Activated CD8-positive, alpha-beta memory T cell treated with anti-CD3 and anti-CD28 coated beads for 36 hours (primary cell): ENCODE measurements at regions not wholly inside any gene's neighbourhood (a gene's known extent, or its start where the extent isn't known, plus 50 kb on each side); places are given as distances from the start of the nearest gene placed in this dataset.
"Not testable (repeated sequence)": the region's sequence is repeated elsewhere in the genome, so short reads cannot be mapped to it uniquely, and the experiment has no call there.

Experiments
- CTCF ChIA-PET: fragments of 350-600 bp; sonication (Branson Sonifier 250); formaldehyde crosslinking; loops from one replicate; lab custom pipeline; 2021; ENCODE audit warnings: antibody characterized with exemption; lab: Charles Lee
- POLR2A ChIA-PET: fragments of 350-600 bp; sonication (Branson Sonifier 250); formaldehyde crosslinking; loops from one replicate; lab custom pipeline; 2021; ENCODE audit warnings: antibody characterized with exemption; lab: Charles Lee

DNA sequence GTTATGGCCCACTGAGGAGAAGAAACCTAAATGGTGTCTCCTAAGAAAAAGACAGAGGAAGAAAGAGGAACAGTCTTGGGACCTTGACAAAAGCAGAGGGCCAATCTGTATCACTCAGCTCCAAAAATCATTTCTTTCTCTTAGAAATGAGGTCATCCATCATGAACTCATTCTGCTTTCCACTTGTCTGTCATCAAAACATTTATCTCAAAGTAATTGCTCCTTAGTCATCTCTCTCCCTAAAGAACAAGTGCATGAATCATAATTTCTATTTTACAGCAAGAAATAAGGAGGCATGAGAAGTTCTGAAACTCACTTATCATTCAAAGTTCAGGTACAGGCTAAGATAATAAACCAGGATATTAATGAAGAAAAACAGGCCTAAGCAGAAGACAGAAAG, 375.6 kb downstream of the KCNA4 start:
- POLR2A ChIA-PET, result no interaction called here
- CTCF ChIA-PET, result no interaction called here

DNA sequence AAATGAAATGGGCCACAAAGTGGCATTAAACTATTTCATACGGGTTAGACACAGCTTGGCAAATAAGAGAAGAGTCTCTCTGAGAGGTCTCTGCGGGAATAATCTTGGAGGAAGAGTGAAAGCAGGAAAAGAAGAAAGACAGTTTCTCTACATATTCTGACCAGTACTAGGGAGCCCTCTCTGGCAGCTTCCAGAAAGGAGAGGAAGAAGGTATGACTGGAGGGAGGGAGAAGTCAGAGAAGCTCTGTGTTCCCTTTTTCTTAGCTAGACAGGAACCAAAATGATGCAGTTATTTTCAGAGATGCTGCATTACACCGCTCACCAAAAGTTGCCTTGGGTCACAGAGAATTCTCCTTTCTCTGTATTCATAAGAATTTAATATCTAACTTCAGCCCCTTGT, 382.1 kb downstream of the KCNA4 start:
- POLR2A ChIA-PET, result no interaction called here
- CTCF ChIA-PET, result no interaction called here

DNA sequence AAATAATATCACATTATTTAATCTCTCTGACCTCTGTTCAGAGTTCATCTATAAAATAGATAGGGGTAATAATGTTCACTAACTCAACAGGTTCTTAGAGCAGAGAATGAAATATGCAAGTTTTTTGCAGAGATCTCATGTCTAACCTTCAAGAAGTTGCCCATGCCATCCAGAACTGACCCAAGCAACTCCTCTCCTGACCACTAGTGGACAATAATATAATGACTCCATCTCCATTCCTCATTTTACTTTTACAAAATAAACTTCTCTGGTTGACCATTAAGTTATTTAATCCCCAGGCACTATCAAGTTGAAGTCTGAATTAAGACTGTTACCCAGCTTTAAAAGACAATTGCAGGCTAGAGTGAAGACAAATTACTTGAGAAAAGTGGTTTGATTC, 382.6 kb downstream of the KCNA4 start:
- CTCF ChIA-PET, result no interaction called here
- POLR2A ChIA-PET, result no interaction called here

DNA sequence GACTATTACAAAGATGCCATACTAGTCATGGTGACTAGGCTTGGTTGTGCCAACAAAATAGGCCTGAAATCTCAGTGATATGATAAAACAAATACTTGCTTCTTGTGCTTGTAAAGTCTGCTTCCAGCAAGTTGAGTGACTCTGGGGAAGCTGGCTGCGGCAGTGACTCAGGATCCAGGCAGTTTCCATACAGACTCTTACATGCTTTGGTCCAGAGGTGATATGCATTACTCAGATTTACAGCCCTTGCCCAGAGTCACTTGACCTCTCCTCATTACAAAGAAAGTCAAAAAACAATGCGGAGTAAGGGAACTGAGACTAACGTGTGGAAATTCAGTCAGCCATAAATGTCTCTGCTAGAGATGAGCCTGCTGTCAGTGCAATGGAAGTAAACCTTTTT, 387.5 kb downstream of the KCNA4 start:
- CTCF ChIA-PET, result no interaction called here
- POLR2A ChIA-PET, result no interaction called here

DNA sequence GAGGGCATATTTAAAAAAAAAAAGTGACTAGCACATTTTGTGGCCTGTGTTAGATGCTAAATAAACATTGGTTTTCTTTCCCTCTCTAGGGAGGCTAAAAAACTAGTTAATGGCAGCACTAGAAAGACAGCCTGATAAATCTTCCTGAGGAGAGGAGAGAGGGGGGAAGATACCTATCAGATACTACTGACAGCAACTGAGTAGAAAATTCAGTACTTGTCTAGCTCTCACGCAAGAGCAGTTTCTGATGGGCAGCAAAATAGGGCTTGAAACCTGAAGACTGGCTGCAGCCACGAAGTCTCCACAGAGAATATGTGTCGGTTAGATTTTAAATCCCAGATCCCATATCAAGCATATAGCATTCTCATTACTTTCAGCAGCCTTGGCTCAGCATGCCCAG, 388.2 kb downstream of the KCNA4 start:
- POLR2A ChIA-PET, result no interaction called here
- CTCF ChIA-PET, result no interaction called here

DNA sequence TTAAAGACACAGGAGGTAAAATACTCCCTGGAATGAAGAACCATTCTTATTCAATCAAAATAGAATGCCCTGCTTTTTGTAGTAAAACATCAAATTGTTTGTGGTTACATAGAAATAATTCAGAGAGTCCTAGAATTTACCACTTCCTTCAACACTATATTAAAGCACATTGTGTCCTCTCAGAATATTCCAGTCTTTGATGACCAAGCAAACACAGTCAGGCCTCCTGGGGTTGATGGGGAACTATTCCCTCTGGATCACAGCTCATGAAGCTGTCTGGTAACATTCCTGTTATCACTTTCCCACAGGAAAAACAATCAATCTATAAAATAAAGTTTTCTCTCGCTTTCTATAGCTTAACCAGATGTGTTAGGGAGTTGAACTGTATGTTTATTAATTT, 389.3 kb downstream of the KCNA4 start:
- CTCF ChIA-PET, result no interaction called here
- POLR2A ChIA-PET, result no interaction called here

DNA sequence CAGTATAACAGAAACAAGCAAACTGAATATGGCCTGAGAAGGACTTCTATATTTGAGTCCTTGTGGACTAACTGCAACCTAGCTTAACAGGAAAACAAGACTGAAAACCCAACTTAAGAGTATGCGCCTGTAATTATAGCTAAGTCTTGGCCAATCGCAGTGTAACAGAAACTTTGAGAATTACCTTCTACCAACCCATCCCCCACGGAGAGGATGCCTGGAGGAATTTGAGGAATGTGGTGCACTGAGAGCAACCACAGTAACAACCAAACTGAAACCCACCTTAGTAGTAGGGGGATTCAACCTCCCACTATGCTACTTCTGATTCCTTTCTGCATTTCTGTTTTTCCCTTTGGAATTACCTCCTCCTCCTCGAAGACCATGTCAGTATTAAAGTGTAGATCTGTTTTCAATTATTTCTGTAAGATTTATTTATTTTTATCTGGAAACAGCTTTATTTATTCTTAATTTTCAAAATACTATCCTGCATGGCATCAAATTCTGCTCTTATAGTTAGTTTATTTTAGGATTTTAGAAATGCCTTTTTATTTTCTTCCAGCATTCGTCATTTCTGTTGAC, 393.6 kb downstream of the KCNA4 start:
- ChIA-PET POLR2A (no interaction called here), CTCF (no interaction called here)

DNA sequence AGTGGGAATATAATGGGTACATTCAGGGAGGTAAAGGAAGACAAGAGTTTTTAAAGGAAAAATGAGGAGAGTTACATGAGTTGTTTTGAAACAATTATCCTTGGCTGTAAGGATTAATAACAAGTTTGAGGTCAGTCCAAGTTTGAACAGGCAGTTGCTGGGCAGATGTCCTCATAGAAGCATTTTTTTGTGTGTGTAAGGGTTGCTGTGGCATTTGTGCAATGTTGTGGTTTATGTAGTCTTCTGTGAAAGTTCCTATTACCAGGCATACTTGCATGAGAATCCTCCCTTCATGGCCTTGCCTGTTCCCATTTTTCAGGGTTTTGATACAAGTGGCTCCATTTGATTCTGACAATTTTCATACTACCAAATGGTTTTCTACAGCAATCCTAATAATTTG, 400.2 kb downstream of the KCNA4 start:
- POLR2A ChIA-PET, result no interaction called here
- CTCF ChIA-PET, result no interaction called here

DNA sequence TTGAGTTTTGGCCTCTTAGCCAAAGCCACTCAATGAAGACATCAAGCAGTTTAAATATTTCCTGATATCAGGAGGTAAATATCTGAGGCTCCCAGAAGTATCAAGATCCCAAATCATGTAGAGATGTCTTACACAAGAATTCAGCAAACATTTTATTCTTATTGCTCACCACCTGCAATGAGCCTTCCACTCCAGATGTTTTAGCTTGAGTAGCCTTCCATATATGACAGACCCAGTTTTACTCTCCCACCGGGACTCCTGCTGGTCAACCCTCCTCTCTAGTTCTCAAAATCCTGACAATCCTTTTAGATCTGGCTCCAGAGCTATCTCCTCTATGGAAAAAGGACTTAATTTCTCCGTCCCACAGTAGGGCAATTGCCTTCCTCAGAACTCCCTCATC, 404.4 kb downstream of the KCNA4 start:
- POLR2A ChIA-PET, result no interaction called here

DNA sequence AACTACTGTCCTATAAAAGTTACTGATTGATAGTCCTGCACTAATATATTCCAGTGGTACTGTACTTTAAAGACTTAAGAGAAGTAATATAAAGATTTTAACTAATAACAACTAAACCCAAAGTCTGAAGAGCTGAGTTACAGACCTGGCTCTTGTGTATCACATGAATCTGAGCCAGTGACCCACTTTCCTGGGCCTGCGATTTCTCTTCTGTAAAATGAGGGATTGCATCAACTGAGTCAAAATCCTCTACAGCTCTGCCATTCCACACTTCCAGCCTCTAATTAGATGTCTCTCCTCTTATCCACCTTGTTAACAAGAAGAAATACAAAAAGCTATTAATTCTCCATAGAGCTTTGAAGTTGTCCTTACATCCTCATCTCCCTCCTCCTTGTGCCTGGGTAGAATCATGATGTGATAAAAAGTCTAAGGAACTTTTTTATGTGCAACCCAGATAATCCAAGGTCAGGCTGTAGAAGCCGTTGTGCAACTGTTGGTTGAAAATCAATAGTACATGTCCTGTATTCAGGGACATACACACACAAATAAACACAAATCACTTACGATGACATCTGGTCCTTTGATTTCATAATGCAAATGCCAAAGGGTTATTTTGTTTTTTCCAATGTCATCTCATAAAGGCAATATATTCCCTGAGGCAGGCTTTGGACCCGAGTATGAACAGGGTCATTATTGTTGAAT, 410.3 kb downstream of the KCNA4 start:
- POLR2A ChIA-PET, result no interaction called here
- CTCF ChIA-PET, result no interaction called here

More for the DNA sequence above, 404.4 kb downstream of the KCNA4 start:
- CTCF ChIA-PET, result no interaction called here

DNA sequence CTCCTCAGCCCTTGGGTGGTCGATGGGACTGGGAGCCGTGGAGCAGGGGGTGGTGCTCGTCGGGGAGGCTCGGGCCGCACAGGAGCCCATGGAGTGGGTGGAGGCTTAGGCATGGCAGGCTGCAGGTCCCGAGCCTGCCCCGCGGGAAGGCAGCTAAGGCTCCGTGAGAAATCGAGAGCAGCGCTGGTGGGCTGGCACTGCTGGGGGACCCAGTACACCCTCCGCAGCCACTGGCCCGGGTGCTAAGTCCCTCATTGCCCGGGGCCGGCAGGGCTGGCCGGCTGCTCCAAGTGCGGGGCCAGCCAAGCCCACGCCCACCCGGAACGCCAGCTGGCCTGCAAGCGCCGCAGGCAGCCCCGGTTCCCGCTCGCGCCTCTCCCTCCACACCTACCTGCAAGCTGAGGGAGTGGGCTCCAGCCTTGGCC, 416.7 kb downstream of the KCNA4 start:
- CTCF ChIA-PET, POLR2A ChIA-PET: not testable (repeated sequence)

DNA sequence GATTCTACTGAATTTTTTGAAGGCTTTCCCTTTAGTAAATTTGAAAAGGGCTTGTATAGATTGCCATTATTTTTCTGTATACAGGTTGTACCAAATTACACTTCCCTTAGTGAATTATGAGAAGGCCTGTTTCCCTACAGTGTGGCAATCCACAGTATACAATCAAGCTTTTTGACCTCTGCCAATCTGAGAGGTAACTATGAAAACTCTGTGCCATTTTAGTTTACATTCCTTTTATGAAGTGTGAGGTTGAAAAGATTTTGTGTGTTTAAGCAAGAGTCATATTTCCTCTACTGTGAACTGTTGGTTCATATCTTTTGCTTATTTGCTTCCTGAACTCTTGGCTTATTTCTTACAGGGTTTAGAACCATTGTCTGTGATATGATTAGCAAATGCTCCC, 432.5 kb downstream of the KCNA4 start:
- ChIA-PET POLR2A (no interaction called here), CTCF (no interaction called here)

DNA sequence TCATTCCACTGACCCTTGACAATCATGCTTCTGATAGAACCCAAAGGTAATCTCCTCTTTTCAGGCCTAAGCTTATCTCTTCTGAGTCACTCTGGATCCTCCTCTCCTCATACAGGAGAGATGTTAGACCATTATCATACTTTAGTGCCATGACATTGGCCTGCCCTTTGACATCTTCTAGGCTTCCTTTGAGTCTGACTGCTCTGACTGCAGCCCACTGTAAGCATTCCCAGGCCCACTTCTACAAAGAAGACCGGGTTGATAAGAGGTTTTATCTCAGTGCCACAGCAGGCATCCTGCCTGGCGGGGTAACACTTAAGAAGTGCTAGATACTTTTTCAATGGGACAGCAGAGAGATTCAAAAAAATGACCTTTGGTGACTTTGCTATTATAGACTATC, 438.0 kb downstream of the KCNA4 start:
- CTCF ChIA-PET, result no interaction called here
- POLR2A ChIA-PET, result no interaction called here

DNA sequence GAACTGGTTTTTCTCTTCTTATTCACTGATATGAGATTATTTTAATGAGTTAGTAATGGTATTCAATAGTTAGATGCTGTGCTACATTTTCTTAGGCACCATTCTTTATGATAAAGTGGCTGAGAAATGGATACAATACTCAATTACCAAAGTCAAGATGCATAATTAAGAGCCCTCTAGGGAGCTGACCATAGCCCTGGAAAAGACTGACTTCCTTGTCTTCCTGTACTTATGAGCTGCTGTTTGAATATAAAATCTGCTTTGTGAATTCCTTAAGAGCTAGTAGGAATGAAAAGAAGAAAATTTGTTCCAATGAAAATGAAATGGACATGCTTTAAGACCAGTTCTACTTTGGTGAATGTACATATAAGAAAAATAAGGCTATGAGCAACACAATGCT, 452.3 kb downstream of the KCNA4 start:
- POLR2A ChIA-PET, result no interaction called here
- CTCF ChIA-PET, result no interaction called here

DNA sequence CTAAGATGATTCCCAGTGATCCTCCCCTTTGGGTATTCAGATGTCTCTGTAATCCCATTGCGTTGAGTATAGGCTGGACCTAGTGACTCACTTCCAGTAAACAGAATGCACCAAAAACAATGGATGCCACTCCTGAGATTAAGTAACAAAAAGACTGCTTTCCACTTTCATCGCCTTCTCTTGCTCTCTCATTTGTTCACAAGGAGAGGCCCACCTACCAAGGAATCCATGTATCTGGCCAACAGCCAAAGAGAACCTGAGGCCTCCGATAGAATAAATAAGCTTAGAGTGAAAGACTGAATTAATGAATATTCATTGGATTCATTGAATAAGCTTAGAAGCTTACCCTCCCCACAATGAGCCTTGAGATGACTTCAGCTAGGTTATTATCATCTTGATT, 454.6 kb downstream of the KCNA4 start:
- POLR2A ChIA-PET, result no interaction called here
- CTCF ChIA-PET, result no interaction called here

DNA sequence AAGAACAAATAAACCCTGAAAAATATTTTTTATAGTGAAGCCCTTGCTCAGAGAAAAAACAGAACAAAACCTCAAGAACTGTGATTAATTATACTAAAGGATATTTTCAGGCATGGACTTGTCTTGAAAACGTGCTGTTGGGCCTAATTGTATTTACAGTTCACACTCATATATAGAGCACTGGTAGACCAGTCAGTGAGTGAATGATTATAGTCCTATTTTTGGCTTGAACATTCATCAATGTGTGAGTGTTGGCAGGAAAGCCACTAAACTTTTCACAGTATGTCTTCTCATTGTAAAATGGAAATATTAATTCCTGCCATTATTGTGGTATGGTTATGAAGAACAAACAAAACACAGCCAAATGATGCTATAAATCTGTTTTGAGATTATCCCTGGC, 462.8 kb downstream of the KCNA4 start:
- ChIA-PET POLR2A (no interaction called here), CTCF (no interaction called here)

DNA sequence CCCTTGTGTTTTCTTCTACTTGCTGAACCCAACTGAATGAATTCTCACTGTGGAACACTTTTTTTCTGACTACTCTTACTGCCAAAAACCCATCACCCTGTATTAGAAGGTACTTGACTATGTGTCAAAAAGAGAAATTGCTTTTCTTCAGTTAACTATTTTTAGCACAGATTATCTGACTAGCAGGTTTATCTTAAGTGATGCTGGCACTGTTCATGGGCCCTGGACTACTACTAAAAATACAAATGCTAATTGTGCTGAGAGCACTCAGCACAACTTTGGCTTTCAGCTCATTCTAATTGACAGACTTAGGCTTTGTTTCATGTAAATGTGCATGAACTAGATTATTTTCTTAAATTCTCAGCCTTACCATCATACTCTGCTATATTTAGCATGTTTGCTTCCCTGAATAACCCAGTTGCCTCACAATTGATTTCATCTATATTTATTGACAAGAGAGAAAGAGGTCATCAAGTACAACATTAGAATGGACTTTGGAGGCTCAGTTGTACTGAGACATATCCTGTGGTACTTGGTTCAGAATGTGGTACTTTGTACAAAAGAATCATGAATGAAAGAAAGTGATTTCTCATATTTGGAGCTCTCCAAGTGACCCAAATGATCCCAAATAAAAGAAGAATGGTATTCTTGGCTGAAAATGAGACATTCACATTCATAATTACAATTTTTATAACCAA, 478.3 kb downstream of the KCNA4 start:
- ChIA-PET CTCF (no interaction called here), POLR2A (no interaction called here)

DNA sequence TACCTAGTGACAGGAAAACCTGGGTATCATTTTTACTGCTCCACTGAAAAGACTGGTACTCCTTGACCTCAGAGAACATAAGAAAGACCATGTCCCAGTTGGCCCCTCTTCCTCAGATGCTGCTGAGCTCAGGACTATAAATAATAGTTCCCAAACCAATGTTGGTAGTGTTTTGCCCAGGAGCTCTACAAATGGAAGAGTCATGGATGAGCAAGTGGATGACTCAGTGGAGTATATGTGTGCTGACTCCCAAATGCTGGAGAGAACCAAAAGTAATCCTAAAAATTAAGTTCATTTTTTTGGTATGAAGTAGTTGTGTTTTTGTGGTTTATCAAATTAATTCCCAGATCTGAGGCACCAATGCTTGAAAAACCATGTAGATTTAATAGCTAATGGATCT, 482.0 kb downstream of the KCNA4 start:
- CTCF ChIA-PET, result no interaction called here

DNA sequence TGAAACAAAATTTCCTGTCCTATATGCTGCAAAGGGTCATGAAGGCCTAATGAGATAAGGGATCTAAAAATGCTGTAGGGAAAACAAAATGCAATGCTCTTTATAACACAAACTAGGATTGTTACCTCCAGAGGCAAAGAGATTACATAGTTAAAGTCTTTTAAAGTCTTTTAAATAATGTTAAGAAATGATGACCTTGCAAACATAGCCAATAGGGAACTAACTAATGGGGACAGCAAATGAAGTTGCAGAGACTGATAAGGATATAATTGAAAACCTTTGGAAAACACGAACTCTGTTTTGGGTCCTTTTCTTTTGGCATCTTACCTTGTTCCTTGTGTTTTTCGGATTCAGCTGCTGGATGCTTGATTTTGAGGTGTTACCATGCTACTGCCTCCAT, 485.9 kb downstream of the KCNA4 start:
- POLR2A ChIA-PET, result no interaction called here
- CTCF ChIA-PET, result no interaction called here

More for the DNA sequence above, 482.0 kb downstream of the KCNA4 start:
- POLR2A ChIA-PET, result no interaction called here

DNA sequence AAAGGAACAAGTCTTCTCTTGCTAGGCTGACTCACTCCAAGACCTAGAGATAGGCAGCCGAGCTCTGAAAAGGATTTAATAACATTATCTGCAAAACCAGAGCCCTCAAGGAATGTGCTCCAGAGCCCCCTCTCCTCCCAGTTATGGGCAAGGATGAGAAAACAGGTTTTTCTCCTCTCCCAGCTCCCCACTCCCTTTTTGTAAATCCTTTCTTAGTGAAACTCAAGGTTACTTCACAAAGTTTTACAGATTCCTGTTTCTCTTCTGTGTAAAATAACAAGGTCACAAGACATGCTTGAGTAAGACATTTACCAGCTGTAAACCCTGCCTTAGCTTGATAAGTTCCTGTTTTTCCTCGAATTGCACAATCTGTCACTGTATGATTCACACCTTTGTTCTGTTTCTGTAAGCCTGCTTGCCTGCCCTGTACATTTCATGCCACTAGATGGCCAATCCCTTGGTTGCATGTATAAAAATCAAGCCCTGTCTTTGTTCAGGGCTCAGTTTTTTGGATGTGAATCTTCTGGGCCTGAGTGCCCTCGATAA, 489.4 kb downstream of the KCNA4 start:
- ChIA-PET POLR2A (no interaction called here), CTCF (no interaction called here)
